Dedifferentiated amniotic fluid mesenchymal stem cell (primary cell): ENCODE measurements at regions not wholly inside any gene's neighbourhood (a gene's known extent, or its start where the extent isn't known, plus 50 kb on each side); places are given as distances from the start of the nearest gene placed in this dataset.

Experiments used
- DNase-seq: peaks from one replicate; pipeline ENCODE4 v3.0.0-alpha.2; 2016; ENCODE audit errors: extremely low spot score

GRCh38 chr6:47932575-47932974, 150.7 kb downstream of the OPN5 start:
- no peak for DNase-seq

GRCh38 chr6:47924001-47924400, 142.2 kb downstream of the OPN5 start:
- DNase-seq = no peak

- DNase-seq = no peak
Measured at GRCh38 chr6:47922391-47922790, 140.6 kb downstream of the OPN5 start.

- no peak for DNase-seq
Measured at GRCh38 chr6:47919875-47920274, 138.0 kb downstream of the OPN5 start.

GRCh38 chr6:47917811-47918210, 136.0 kb downstream of the OPN5 start:
- DNase-seq = no peak

- no peak for DNase-seq
Measured at GRCh38 chr6:47917202-47917601, 135.4 kb downstream of the OPN5 start.

- no peak for DNase-seq
Measured at GRCh38 chr6:47915017-47915416, 133.2 kb downstream of the OPN5 start.

- no peak for DNase-seq
Measured at GRCh38 chr6:47908271-47908670, 126.4 kb downstream of the OPN5 start.

- no peak for DNase-seq
Measured at GRCh38 chr6:47905717-47906116, 123.9 kb downstream of the OPN5 start.

GRCh38 chr6:47897247-47897646, 115.4 kb downstream of the OPN5 start:
- no peak for DNase-seq

- no peak for DNase-seq
Measured at GRCh38 chr6:47890326-47890875, 108.6 kb downstream of the OPN5 start.

- no peak for DNase-seq
Measured at GRCh38 chr6:47879015-47879414, 97.2 kb downstream of the OPN5 start.
